Prostate gland (tissue), 2 donors: ENCODE measurements at regions not wholly inside any gene's neighbourhood (a gene's known extent, or its start where the extent isn't known, plus 50 kb on each side); places are given as distances from the start of the nearest gene placed in this dataset.

Source experiments
- CTCF ChIP-seq, 4 experiments: fragments of 200-600 bp in 2 of 4; fragments of 450-650 bp in 2 of 4; sonication (generic) in 2 of 4; IDR thresholded peaks; 1 replicate in 3 of 4; 2 replicates in 1 of 4; pipeline ENCODE4 v1.5.1; 2016 to 2019; ENCODE audit warnings: antibody characterized with exemption in 4 of 4, mild to moderate bottlenecking in 2 of 4, moderate library complexity in 2 of 4
- POLR2A ChIP-seq: fragments of 450-650 bp; IDR thresholded peaks from one replicate; pipeline ENCODE4 v1.6.1; 2016; ENCODE audit warnings: antibody characterized with exemption, mild to moderate bottlenecking

- TF ChIP-seq POLR2A (no peak), CTCF (IDR thresholded peaks at IDR 0.05) (peak; percentile 49 to 73 (median 58))
Observed at GRCh38 chr11:28697920-28698827, 590.0 kb downstream of the METTL15 start.
